Vagina (tissue), 2 donors: ENCODE measurements at regions not wholly inside any gene's neighbourhood (a gene's known extent, or its start where the extent isn't known, plus 50 kb on each side); places are given as distances from the start of the nearest gene placed in this dataset.

Experiments
- DNase-seq, 2 donors: peaks; one replicate each; pipeline ENCODE4 v3.0.0-alpha.2; 2017; ENCODE audit errors: extremely low spot score in 2 of 2
- H3K27ac ChIP-seq: fragments of 200-600 bp; sonication (generic); one replicate; pipeline ENCODE4 v1.5.1; 2019
- H3K27me3 ChIP-seq: fragments of 200-600 bp; sonication (generic); one replicate; pipeline ENCODE4 v1.5.1; 2019
- H3K36me3 ChIP-seq, 2 donors: fragments of 200-600 bp; sonication (generic); one replicate each; pipeline ENCODE4 v1.5.1; 2017 to 2019
- H3K4me1 ChIP-seq: fragments of 200-600 bp; sonication (generic); one replicate; pipeline ENCODE4 v1.5.1; 2019
- H3K4me3 ChIP-seq, 2 donors: fragments of 200-600 bp; sonication (generic); 1 replicate in 1 of 2; 2 replicates in 1 of 2; pipeline ENCODE4 v1.5.1; 2016 to 2019
- H3K9me3 ChIP-seq: fragments of 200-600 bp; sonication (generic); one replicate; pipeline ENCODE4 v1.5.1; 2019
- CTCF ChIP-seq, 3 experiments: fragments of 450-650 bp in 2 of 3; fragments of 200-600 bp in 1 of 3; sonication (generic) in 1 of 3; IDR thresholded peaks; one replicate each; pipeline ENCODE4 v1.5.1; 2017 to 2019; ENCODE audit warnings: antibody characterized with exemption in 3 of 3, mild to moderate bottlenecking in 2 of 3, moderate library complexity in 2 of 3
- POLR2A ChIP-seq, 2 donors: fragments of 450-650 bp; IDR thresholded peaks; one replicate each; pipeline ENCODE4 v1.6.1; 2017; ENCODE audit warnings: antibody characterized with exemption in 2 of 2, mild to moderate bottlenecking in 2 of 2, moderate library complexity in 2 of 2
- POLR2AphosphoS5 ChIP-seq, 2 donors: sonication (generic); formaldehyde crosslinking; IDR thresholded peaks; one replicate each; pipeline ENCODE4 v1.9.0; 2017; ENCODE audit warnings: antibody characterized with exemption in 2 of 2, mild to moderate bottlenecking in 2 of 2, low read depth in 1 of 2; ENCODE audit not compliant: insufficient read depth in 1 of 2
- intact Hi-C: fragments of 100-400 bp; cut with DNase I; formaldehyde crosslinking; loops from one replicate; pipeline ENCODE4 v1.15.1; 2023

GRCh38 chr2:129885735-129886134, 93.7 kb upstream of the RAB6C start:
- no peaks in the 10 kb centered on the region for H3K27me3 ChIP-seq
- no peaks in the 10 kb centered on the region for H3K4me1 ChIP-seq
- H3K4me3 ChIP-seq: no peak overlapping the region
- TF ChIP-seq POLR2AphosphoS5 (IDR thresholded peaks at IDR 0.05; ENCODE audit: insufficient read depth in 1 of 2, low read depth in 1 of 2) (no peak), POLR2A (IDR thresholded peaks at IDR 0.05) (no peak), CTCF (IDR thresholded peaks at IDR 0.05) (no peak)
- no peaks in the 10 kb centered on the region for H3K9me3 ChIP-seq
- no peaks in the 10 kb centered on the region for H3K36me3 ChIP-seq
- no peak overlapping the region for H3K27ac ChIP-seq
- no peak for DNase-seq
- intact Hi-C loops: no loop called here

GRCh38 chr2:129887688-129888266, 91.7 kb upstream of the RAB6C start:
- Histone ChIP-seq H3K4me3 (no peak overlapping the region), H3K27ac (no peak overlapping the region), H3K9me3 (no peaks in the 10 kb centered on the region), H3K36me3 (no peaks in the 10 kb centered on the region), H3K27me3 (no peaks in the 10 kb centered on the region), H3K4me1 (no peaks in the 10 kb centered on the region)
- TF ChIP-seq CTCF (IDR thresholded peaks at IDR 0.05) (no peak), POLR2A (IDR thresholded peaks at IDR 0.05) (no peak), POLR2AphosphoS5 (IDR thresholded peaks at IDR 0.05; ENCODE audit: insufficient read depth in 1 of 2, low read depth in 1 of 2) (no peak)
- intact Hi-C loops: no loop called here
- DNase-seq: no peak

GRCh38 chr2:129888461-129888860, 91.0 kb upstream of the RAB6C start:
- no peak for DNase-seq
- TF ChIP-seq CTCF (IDR thresholded peaks at IDR 0.05): no peak
- TF ChIP-seq POLR2AphosphoS5 (IDR thresholded peaks at IDR 0.05; ENCODE audit: insufficient read depth in 1 of 2, low read depth in 1 of 2): no peak
- TF ChIP-seq POLR2A (IDR thresholded peaks at IDR 0.05): no peak
- Histone ChIP-seq H3K27ac (no peak overlapping the region), H3K9me3 (no peaks in the 10 kb centered on the region), H3K4me3 (no peak overlapping the region), H3K27me3 (no peaks in the 10 kb centered on the region), H3K36me3 (no peaks in the 10 kb centered on the region), H3K4me1 (no peaks in the 10 kb centered on the region)
- intact Hi-C loops: no loop called here

- Histone ChIP-seq H3K27me3 (no peaks in the 10 kb centered on the region), H3K9me3 (no peaks in the 10 kb centered on the region), H3K36me3 (no peaks in the 10 kb centered on the region), H3K4me3 (no peak overlapping the region), H3K27ac (no peak overlapping the region), H3K4me1 (no peaks in the 10 kb centered on the region)
- intact Hi-C loops: no loop called here
- DNase-seq: no peak
- TF ChIP-seq CTCF (IDR thresholded peaks at IDR 0.05) (no peak), POLR2AphosphoS5 (IDR thresholded peaks at IDR 0.05; ENCODE audit: insufficient read depth in 1 of 2, low read depth in 1 of 2) (no peak), POLR2A (IDR thresholded peaks at IDR 0.05) (no peak)
Observed at GRCh38 chr2:129888896-129889295, 90.6 kb upstream of the RAB6C start.

- H3K4me1 ChIP-seq: no peaks in the 10 kb centered on the region
- no peaks in the 10 kb centered on the region for H3K9me3 ChIP-seq
- no peak for TF ChIP-seq CTCF (IDR thresholded peaks at IDR 0.05)
- TF ChIP-seq POLR2AphosphoS5 (IDR thresholded peaks at IDR 0.05; ENCODE audit: insufficient read depth in 1 of 2, low read depth in 1 of 2): no peak
- TF ChIP-seq POLR2A (IDR thresholded peaks at IDR 0.05): no peak
- DNase-seq: no peak
- intact Hi-C loops: no loop called here
- no peaks in the 10 kb centered on the region for H3K27me3 ChIP-seq
- H3K36me3 ChIP-seq: no peaks in the 10 kb centered on the region
- no peak overlapping the region for H3K4me3 ChIP-seq
- H3K27ac ChIP-seq: no peak overlapping the region
Observed at GRCh38 chr2:129891341-129892320, 87.8 kb upstream of the RAB6C start.
